H9 (cell line): ENCODE measurements at regions not wholly inside any gene's neighbourhood (a gene's known extent, or its start where the extent isn't known, plus 50 kb on each side); places are given as distances from the start of the nearest gene placed in this dataset.

Source experiments
- DNase-seq: peaks from one replicate; pipeline ENCODE4 v3.0.0-alpha.2; 2017
- H2AFZ ChIP-seq: one replicate; pipeline ENCODE4 v1.6.1; 2013; ENCODE audit warnings: mild to moderate bottlenecking, low read length, control low read depth, moderate library complexity
- H2AK5ac ChIP-seq: 2 replicates; pipeline ENCODE4 v1.6.1; 2013; ENCODE audit warnings: low read length, control low read depth, mixed read lengths; ENCODE audit not compliant: insufficient read length
- H2BK120ac ChIP-seq: one replicate; pipeline ENCODE4 v1.6.1; 2013; ENCODE audit warnings: low read depth, mild to moderate bottlenecking, low read length, control low read depth, inconsistent platforms; ENCODE audit not compliant: poor library complexity, severe bottlenecking
- H2BK12ac ChIP-seq: 2 replicates; pipeline ENCODE4 v1.6.1; 2013; ENCODE audit warnings: low read length, control low read depth, mixed read lengths, low read depth; ENCODE audit not compliant: insufficient read length
- H2BK15ac ChIP-seq: 2 replicates; pipeline ENCODE4 v1.6.1; 2013; ENCODE audit warnings: low read depth, low read length, control low read depth
- H2BK20ac ChIP-seq: one replicate; pipeline ENCODE4 v1.6.1; 2013; ENCODE audit warnings: low read depth, mild to moderate bottlenecking, low read length, control low read depth, inconsistent platforms; ENCODE audit not compliant: poor library complexity, severe bottlenecking
- H2BK5ac ChIP-seq: 2 replicates; pipeline ENCODE4 v1.6.1; 2013; ENCODE audit warnings: low read length, control low read depth, mixed read lengths; ENCODE audit not compliant: insufficient read length
- H3K14ac ChIP-seq: 2 replicates; pipeline ENCODE4 v1.6.1; 2013; ENCODE audit warnings: low read length, control low read depth; ENCODE audit not compliant: insufficient read depth
- H3K18ac ChIP-seq: 2 replicates; pipeline ENCODE4 v1.6.1; 2013; ENCODE audit warnings: low read depth, mild to moderate bottlenecking, mixed read lengths, low read length, control low read depth; ENCODE audit not compliant: insufficient read length
- H3K23ac ChIP-seq: 2 replicates; pipeline ENCODE4 v1.6.1; 2013; ENCODE audit warnings: low read length, control low read depth, mixed read lengths, low read depth; ENCODE audit not compliant: insufficient read length
- H3K23me2 ChIP-seq: 2 replicates; pipeline ENCODE4 v1.6.1; 2013; ENCODE audit warnings: low read depth, mild to moderate bottlenecking, mixed read lengths, low read length, control low read depth; ENCODE audit not compliant: insufficient read length, poor library complexity, severe bottlenecking
- H3K27ac ChIP-seq: 2 replicates; pipeline ENCODE4 v1.5.1; 2013; ENCODE audit warnings: low read length, control low read depth, mixed read lengths, low read depth; ENCODE audit not compliant: insufficient read length
- H3K27me3 ChIP-seq: 2 replicates; pipeline ENCODE4 v1.6.1; 2013; ENCODE audit warnings: low read length, control low read depth, inconsistent platforms; ENCODE audit not compliant: insufficient read depth
- H3K4ac ChIP-seq: 2 replicates; pipeline ENCODE4 v1.6.1; 2013; ENCODE audit warnings: low read depth, mild to moderate bottlenecking, control low read depth, inconsistent platforms, low read length, moderate library complexity
- H3K4me1 ChIP-seq: 2 replicates; pipeline ENCODE4 v1.6.1; 2013; ENCODE audit warnings: low read length, control low read depth, inconsistent platforms; ENCODE audit not compliant: insufficient read depth
- H3K4me2 ChIP-seq: 2 replicates; pipeline ENCODE4 v1.6.1; 2013; ENCODE audit warnings: low read length, control low read depth, mixed read lengths; ENCODE audit not compliant: insufficient read length, insufficient read depth
- H3K56ac ChIP-seq: 2 replicates; pipeline ENCODE4 v1.6.1; 2013; ENCODE audit warnings: low read depth, mild to moderate bottlenecking, mixed read lengths, low read length, control low read depth; ENCODE audit not compliant: insufficient read length
- H3K79me1 ChIP-seq: 2 replicates; pipeline ENCODE4 v1.6.1; 2013; ENCODE audit warnings: low read depth, mild to moderate bottlenecking, moderate library complexity, low read length, control low read depth, inconsistent platforms; ENCODE audit not compliant: insufficient read depth, poor library complexity, severe bottlenecking
- H3K79me2 ChIP-seq: 2 replicates; pipeline ENCODE4 v1.6.1; 2013; ENCODE audit warnings: low read length, control low read depth, inconsistent platforms; ENCODE audit not compliant: insufficient read depth
- H3K9ac ChIP-seq: 2 replicates; pipeline ENCODE4 v1.6.1; 2013; ENCODE audit warnings: low read length, control low read depth, mixed read lengths; ENCODE audit not compliant: insufficient read length; ENCODE audit errors: extremely low read depth
- H3K9me3 ChIP-seq: one replicate; pipeline ENCODE4 v1.6.1; 2013; ENCODE audit warnings: low read depth, low read length, inconsistent platforms; ENCODE audit not compliant: control insufficient read depth
- H3T11ph ChIP-seq: one replicate; pipeline ENCODE4 v1.6.1; 2013; ENCODE audit warnings: mild to moderate bottlenecking, low read length, control low read depth, inconsistent platforms
- H4K20me1 ChIP-seq: one replicate; pipeline ENCODE4 v1.6.1; 2013; ENCODE audit not compliant: control insufficient read depth, insufficient read length, insufficient read depth
- H4K5ac ChIP-seq: 2 replicates; pipeline ENCODE4 v1.6.1; 2013; ENCODE audit warnings: low read depth, mild to moderate bottlenecking, mixed read lengths, low read length, control low read depth; ENCODE audit not compliant: insufficient read length
- H4K8ac ChIP-seq: replicated peaks from 2 replicates; pipeline ENCODE4 v1.6.1; 2013; ENCODE audit warnings: low read length, control low read depth, mixed read lengths, low read depth; ENCODE audit not compliant: insufficient read length
- H4K91ac ChIP-seq: 2 replicates; pipeline ENCODE4 v1.6.1; 2013; ENCODE audit warnings: low read depth, mild to moderate bottlenecking, moderate library complexity, mixed read lengths, low read length, control low read depth; ENCODE audit not compliant: insufficient read length
- H3K27ac Mint-ChIP-seq, 3 experiments: 2 replicates in 2 of 3; 3 replicates in 1 of 3; pipeline ENCODE4 v1.8.0; 2020 to 2021; ENCODE audit warnings: mixed read lengths in 3 of 3, mild to moderate bottlenecking in 1 of 3, moderate library complexity in 1 of 3
- H3K27me3 Mint-ChIP-seq: 2 replicates; pipeline ENCODE4 v1.8.0; 2021; ENCODE audit warnings: low read depth, mild to moderate bottlenecking, moderate library complexity, mixed read lengths
- H3K36me3 Mint-ChIP-seq, 3 experiments: 2 replicates in 2 of 3; 3 replicates in 1 of 3; pipeline ENCODE4 v1.8.0; 2020 to 2021; ENCODE audit warnings: low read depth in 3 of 3, mixed read lengths in 3 of 3; ENCODE audit not compliant: insufficient read depth in 1 of 3
- H3K4me1 Mint-ChIP-seq, 2 experiments: 2 replicates each; pipeline ENCODE4 v1.8.0; 2020; ENCODE audit warnings: mixed read lengths in 2 of 2
- H3K4me3 Mint-ChIP-seq, 2 experiments: 2 replicates in 1 of 2; 3 replicates in 1 of 2; pipeline ENCODE4 v1.8.0; 2020 to 2021; ENCODE audit warnings: mild to moderate bottlenecking in 2 of 2, mixed read lengths in 2 of 2, moderate library complexity in 1 of 2
- H3K9me3 Mint-ChIP-seq, 2 experiments: 2 replicates in 1 of 2; 3 replicates in 1 of 2; pipeline ENCODE4 v1.8.0; 2020; ENCODE audit warnings: mild to moderate bottlenecking in 2 of 2, mixed read lengths in 2 of 2, moderate library complexity in 1 of 2
- CTCF ChIP-seq: fragments of 200-600 bp; sonication (generic); conservative IDR thresholded peaks from 3 replicates; pipeline ENCODE4 v1.8.0; 2021; ENCODE audit warnings: antibody characterized with exemption, mild to moderate bottlenecking
- WGBS: extraction: QIAGEN DNeasy Blood & Tissue Kit; methylation state at CpG from one replicate; pipeline ENCODE4 v1.1.7; 2013; ENCODE audit warnings: missing lambda C conversion rate, low lambda C conversion rate, mixed read lengths; ENCODE audit not compliant: insufficient read length; ENCODE audit errors: extremely low coverage; 5-methylcytosine and 5-hydroxymethylcytosine counted together

GRCh38 chr2:191478799-191479679 lies 198.9 kb upstream of the NABP1 start:
- Histone ChIP-seq H3K18ac (no peak overlapping the region), H2AK5ac (no peak overlapping the region), H2BK15ac (no peak overlapping the region), H3K9me3 (peaks cover 14% of the 10 kb centered on the region), H3K23me2 (no peaks in the 10 kb centered on the region), H3K4me1 (peaks cover 2% of the 10 kb centered on the region; the same call in 1 of the 2 replicates), H3K27me3 (no peaks in the 10 kb centered on the region), H2BK20ac (no peak overlapping the region), H3T11ph (no peak overlapping the region), H3K79me1 (no peaks in the 10 kb centered on the region), H4K8ac (no peak overlapping the region), H3K9ac (no peak overlapping the region), H3K4ac (no peak overlapping the region), H2BK120ac (no peak overlapping the region), H2AFZ (no peak overlapping the region), H2BK5ac (no peak overlapping the region), H3K14ac (no peak overlapping the region), H3K56ac (no peak overlapping the region), H3K79me2 (no peaks in the 10 kb centered on the region), H4K5ac (no peak overlapping the region), H3K27ac (no peak overlapping the region), H2BK12ac (no peak overlapping the region), H4K20me1 (no peaks in the 10 kb centered on the region), H4K91ac (no peak overlapping the region), H3K4me2 (no peak overlapping the region), H3K23ac (no peak overlapping the region)
- peaks cover 11 to 35% (median 20%) of the 10 kb centered on the region in 3 experiments for H3K36me3 Mint-ChIP-seq
- no peak for TF ChIP-seq CTCF
- peaks cover 29 to 35% of the 10 kb centered on the region in 2 experiments for H3K9me3 Mint-ChIP-seq
- no CpG with 5 or more reads among the region's 10 CpGs for WGBS
- H3K4me3 Mint-ChIP-seq, result no peak overlapping the region
- no peak for DNase-seq
- H3K27me3 Mint-ChIP-seq, result no peaks in the 10 kb centered on the region; the same call in 1 of the 2 replicates
- peak overlapping the region in 1 of 3 experiments; percentile 28; a peak in 1 of 7 replicates for H3K27ac Mint-ChIP-seq
- H3K4me1 Mint-ChIP-seq, result peaks cover 14 to 19% of the 10 kb centered on the region in 2 experiments
